Kasumi-1 (cell line): ENCODE measurements at regions not wholly inside any gene's neighbourhood (a gene's known extent, or its start where the extent isn't known, plus 50 kb on each side); places are given as distances from the start of the nearest gene placed in this dataset.

Experiments
- DNase-seq, 2 experiments: peaks; one replicate each; lab custom pipeline; 2025; lab: John Stamatoyannopoulos, UW

DNA sequence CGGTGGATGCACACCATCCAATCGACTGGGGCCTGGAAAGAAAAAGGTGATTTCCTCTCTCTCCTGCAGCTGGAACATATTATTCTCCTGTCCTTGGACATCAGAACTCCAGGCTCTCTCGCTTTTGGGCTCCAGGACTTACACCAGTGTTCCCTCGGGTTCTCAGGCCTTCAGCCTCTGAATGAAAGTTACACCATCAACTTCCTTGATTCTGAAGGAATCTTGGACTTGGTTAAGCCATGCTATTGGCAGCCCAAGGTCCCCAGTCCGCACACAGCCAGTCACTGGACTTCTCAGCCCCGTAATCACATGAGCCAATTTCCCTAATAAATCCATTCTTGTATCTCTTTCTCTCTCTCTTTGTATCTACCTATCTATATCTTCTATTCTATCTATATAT lies 418.9 kb downstream of the IRS1 start:
- no peak for DNase-seq

DNA sequence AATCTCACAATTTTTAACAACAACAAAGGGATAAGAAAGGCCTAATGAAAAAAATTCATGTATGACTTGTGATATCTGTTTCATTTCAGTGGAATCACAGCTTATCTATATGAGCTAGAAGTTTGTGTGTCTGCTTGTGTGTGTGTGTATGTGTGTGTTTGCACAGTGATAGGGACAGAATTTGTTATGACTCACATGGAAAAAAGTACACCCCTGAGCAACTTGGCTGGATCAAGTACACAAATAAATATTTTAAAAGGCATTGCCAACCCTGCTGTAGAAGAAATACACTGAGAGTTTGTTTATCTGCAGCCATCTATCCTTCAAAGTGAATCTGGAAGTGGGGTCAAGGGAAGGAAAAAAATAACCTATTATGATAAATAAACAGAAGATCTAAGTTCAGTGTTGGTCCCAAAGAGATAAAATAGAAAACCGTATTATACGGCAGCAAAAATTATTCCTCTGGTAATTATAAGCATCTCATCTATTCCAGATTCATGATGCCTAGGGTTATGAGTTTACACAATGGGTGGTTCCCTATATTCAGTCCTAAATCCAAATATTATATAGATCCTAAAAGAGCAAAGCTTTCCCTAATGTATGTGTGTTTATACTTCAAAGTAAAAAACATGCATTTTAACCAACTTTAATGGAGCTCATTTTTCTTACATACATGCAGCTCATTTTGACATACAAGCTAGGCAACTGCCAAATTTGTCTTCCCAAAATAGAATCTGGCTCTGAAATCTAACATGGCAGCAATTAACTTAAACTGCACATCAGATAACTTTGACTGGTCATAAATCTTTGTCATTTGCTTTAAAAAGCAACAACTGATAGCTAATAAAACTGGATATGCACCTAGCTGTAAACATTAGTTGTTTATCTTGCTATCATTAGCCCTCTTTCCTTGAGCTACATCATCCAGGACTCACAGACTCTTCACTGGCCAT lies 420.6 kb downstream of the IRS1 start:
- DNase-seq = no peak

DNA sequence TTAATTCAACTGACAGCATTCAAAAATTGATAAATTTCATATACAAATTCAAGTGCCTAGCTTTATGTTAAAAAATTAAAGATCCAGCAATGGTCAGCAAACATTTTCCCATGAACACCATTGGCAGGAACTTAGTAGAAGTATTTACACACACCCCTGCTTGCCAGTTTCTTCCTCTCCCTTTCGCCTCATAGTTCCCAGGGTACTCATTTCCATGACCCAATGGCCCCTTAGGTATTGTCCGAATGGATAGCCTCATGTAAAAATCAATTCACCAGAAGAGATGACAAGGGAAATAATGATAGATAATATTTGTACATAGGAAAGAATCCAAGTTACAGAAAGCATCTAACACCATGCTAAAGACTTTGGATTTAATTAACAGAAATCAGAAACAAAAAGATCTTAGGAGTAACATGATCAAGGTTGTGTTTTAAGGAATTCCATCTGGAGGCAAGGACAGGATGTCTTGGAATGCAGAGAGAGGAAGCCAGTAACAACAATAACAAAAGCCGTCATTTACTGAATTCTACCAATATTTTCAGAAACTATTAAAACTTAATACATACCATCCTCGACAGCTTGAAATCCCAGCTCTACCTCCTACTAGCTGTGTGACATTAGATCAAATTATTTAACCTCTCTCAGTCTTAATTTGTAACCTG lies 423.0 kb downstream of the IRS1 start:
- no peak for DNase-seq

DNA sequence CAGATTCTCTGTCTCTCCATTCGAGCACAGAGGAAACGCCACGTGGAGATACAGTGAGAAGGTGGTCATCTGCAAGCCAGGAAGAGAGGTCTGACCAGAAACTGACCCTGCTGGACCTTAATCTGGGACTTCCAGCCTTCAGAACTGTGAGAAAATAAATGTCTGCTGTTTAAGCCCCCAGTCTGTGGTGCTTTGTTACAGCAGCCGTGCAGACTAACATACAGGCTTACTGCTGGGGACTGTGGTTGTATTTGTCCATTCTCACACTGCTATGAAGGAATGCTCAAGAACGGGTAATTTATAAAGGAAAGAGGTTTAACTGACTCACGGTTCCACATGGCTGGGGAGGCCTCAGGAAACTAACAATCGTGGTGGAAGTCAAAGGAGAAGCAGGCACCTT lies 432.7 kb downstream of the IRS1 start:
- no peak for DNase-seq

- no peak for DNase-seq
Measured at GRCh38 chr2:226364217-226364616, 435.4 kb downstream of the IRS1 start.

DNA sequence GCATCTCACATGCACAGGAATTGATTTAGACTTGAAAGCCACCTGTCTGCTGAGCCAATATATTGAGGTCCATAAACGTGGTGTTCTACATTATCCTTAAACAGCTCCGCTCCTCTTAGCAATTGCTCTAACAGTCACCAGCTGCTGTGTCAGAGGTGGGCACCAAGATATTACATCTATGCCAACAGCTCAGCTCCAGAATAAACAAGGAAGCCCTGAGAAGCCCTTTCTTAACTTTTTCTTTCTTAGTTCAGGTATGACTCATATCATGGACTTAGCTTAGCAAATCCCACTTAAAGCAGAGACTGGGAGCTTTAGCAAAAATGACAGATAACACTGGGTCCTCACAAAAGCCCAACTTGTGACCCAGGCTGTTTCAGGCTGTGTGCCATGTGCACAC lies 436.6 kb downstream of the IRS1 start:
- no peak for DNase-seq

GRCh38 chr2:226360658-226361057 lies 439.0 kb downstream of the IRS1 start:
- DNase-seq = no peak

GRCh38 chr2:226358688-226359087 lies 440.9 kb downstream of the IRS1 start:
- no peak for DNase-seq

GRCh38 chr2:226357816-226358215 lies 441.8 kb downstream of the IRS1 start:
- no peak for DNase-seq

DNA sequence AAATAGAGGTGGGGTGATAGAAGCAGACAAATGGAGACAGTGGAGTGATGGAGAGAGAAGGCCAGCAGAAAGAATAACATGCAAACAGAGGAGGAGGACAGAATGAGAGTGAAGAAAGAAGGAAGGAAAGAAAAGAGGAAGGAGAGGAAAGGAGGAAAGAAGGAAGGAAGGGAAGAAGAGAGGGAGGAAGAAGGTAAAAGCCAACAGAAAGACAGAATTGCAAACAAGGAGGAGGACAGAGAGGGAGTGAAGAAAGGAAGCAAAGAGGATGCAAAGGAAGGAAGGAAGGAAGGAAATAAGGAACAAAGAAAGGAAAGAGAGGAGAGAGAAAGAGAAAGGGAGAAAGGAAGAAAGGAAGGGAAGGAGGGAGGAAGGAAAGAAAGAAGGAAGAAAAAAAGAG lies 444.0 kb downstream of the IRS1 start:
- no peak for DNase-seq

DNA sequence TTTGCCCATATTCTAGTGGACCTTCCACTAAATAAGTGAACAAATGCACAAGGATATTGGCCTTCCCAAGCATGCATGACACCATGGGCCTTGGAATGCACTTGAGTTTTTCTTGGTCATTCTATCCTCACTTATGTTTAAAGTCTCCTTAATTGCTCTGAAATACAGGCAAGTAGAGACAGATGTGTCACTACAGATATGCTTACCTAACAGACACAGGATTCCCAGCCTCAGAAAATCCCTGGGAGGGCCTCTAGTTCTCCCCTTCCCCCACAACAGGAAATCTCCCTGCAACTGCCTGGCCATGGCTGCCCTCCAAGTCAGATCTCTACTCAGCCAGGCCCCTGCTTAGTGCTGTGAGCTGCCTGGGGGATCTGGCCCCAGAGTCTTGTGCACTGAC lies 445.2 kb downstream of the IRS1 start:
- DNase-seq = no peak

- no peak for DNase-seq
Measured at GRCh38 chr2:226352941-226353560, 446.6 kb downstream of the IRS1 start.

DNA sequence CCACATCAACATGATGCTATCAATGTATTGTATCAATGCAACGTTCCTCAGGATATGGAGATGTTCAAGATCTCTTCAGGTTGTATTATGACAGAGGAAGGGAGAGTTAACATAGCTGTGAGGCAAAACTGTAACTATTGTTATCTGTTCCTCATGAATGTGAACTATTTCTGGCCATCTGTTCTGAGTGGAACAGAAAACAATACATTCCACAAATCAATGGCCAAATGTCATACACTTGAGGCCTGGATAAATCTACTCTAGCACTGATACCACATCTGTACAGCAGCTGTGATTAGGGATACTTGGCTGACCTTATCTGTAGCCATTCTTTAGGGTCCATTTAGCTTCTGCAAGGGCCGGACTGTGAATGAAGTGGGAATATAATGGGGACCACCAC lies 447.9 kb downstream of the IRS1 start:
- no peak for DNase-seq

DNA sequence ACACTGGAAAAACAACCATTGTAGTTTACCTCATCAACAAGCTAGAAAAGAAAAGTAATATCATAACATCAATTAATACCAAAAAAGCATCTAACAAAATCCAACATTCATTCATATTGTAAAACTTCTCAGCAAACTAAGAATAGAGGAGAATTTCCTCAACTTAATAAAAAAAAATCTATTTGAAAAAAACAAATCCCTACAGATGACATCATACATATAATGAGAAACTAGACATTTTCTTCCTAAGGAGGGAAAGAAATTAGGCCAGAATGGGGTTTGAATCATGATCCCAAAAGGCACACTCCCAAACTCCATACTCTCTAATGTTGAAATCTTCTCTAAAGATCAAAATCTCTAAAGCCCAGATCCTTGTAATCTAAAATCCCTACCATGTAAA lies 460.0 kb downstream of the IRS1 start:
- DNase-seq = no peak

GRCh38 chr2:226338825-226339224 lies 460.8 kb downstream of the IRS1 start:
- no peak for DNase-seq

- DNase-seq = no peak
Measured at GRCh38 chr2:226337941-226338600, 461.5 kb downstream of the IRS1 start.

DNA sequence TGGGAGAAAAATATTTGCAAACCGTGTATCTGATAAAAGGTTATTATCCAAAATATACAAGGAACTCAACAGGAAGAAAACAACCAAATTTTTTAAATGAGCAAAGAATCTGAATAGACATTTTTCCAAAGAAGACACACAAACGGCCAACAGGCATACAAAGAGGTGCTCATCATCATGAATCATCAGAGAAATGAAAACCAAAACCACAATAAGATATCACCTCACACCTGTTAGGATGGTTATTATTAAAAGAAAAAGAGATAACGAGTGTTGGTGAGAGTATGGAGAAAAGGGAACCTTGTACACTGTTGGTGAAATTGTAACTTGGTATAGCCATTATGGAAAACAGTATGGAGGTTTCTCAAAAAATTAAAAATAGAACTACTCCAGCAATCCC lies 463.3 kb downstream of the IRS1 start:
- DNase-seq = no peak

- DNase-seq = no peak
Measured at GRCh38 chr2:226334981-226335720, 464.5 kb downstream of the IRS1 start.

DNA sequence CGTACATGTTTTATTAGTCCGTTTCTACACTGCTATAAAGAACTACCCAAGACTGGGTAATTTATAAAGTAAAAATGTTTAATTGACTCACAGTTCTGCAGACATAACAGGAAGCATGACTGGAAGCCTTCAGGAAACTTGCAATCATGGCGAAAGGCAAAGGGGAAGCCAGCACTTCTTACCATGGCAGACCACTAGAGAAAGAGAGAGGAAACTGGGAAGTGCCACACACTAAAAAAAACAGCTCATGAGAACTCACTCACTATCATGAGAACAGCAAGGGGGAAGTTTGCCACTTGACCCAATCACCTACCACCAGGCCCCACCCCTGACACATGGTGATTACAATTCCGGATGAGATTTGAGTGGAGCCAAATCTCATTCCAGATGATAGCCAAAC lies 466.2 kb downstream of the IRS1 start:
- DNase-seq = peak; percentile 42 to 58

DNA sequence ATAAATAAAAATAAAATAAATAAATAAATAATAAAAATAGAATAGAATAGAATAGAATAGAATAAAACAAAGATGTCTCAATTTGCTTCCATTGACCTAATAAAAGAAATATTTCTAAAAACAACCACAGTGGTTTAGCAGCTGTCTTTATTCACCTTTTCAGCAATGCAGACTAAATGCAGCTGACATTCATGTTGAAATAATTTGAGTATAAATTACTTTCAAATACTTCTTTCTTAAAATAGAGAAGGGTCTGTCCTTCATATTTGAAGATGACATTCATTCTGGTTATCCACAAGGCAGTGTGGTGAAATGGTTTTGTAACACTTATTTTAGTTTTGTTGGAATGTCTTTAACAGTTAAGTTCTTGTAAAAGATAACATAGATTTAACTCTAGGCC lies 469.4 kb downstream of the IRS1 start:
- DNase-seq = no peak

GRCh38 chr2:226329180-226329579 lies 470.4 kb downstream of the IRS1 start:
- DNase-seq = no peak

- no peak for DNase-seq
Measured at GRCh38 chr2:226327830-226328229, 471.8 kb downstream of the IRS1 start.
